Medulla oblongata (tissue), 1 donor: ENCODE measurements at regions not wholly inside any gene's neighbourhood (a gene's known extent, or its start where the extent isn't known, plus 50 kb on each side); places are given as distances from the start of the nearest gene placed in this dataset.
"Not testable (repeated sequence)": the region's sequence is repeated elsewhere in the genome, so short reads cannot be mapped to it uniquely, and the experiment has no call there.

Experiments
- DNase-seq: peaks from one replicate; pipeline ENCODE4 v3.0.0-alpha.2; 2015; ENCODE audit errors: extremely low spot score

DNA sequence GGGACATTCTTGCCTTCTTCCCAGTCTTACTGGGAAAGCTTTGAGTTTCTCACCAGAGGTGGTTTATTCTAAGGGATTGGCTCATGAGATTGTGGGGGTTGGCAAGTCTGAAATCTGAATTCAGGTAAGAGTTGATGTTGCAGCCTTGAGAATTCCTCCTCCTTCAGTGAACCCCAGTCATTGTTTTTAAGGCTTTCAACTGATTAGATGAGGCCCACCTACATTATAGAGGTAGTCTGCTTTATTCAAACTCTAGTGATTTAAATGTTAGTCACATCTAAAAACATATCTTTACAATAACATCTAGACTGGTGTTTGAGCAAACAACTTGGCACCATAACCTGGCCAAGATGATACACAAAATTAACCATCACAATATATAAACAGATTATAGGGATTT is 156.5 kb upstream of the MED14 start:
- no peak for DNase-seq

- DNase-seq = no peak
Observed at GRCh38 chrX:40893251-40893910, 158.0 kb upstream of the MED14 start.

GRCh38 chrX:40895246-40895645 is 159.9 kb upstream of the MED14 start:
- DNase-seq = no peak

- DNase-seq = no peak
Observed at GRCh38 chrX:40897718-40898270, 162.5 kb upstream of the MED14 start.

GRCh38 chrX:40904739-40905138 is 169.4 kb upstream of the MED14 start:
- DNase-seq = not testable (repeated sequence)

GRCh38 chrX:40908026-40908425 is 172.7 kb upstream of the MED14 start:
- no peak for DNase-seq

GRCh38 chrX:40908857-40909475 is 173.6 kb upstream of the MED14 start:
- DNase-seq = no peak

GRCh38 chrX:40912166-40912565 is 173.1 kb upstream of the USP9X start:
- DNase-seq = no peak

GRCh38 chrX:40912576-40912975 is 172.7 kb upstream of the USP9X start:
- no peak for DNase-seq

GRCh38 chrX:40920351-40920750 is 164.9 kb upstream of the USP9X start:
- DNase-seq = no peak

DNA sequence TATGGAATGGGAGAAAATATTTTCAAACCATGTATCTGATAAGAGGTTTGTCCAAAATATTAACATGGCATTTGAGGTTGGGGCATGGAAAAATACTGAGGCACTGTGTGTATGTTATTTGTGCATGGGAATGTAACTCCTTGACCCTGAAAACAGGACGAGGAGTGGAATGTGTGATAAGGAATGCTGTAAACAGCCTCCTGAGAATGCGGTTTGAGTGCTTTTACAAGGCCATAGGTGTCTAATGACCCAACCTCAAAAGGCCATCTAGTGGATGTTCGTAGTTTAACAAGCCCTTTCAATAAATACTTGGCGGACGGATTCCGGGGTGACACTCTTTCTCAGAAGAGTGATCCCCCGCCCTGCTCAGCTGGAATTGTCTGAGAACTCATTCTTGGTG is 162.9 kb upstream of the USP9X start:
- no peak for DNase-seq

- not testable (repeated sequence) for DNase-seq
Observed at GRCh38 chrX:40926739-40927427, 158.4 kb upstream of the USP9X start.

DNA sequence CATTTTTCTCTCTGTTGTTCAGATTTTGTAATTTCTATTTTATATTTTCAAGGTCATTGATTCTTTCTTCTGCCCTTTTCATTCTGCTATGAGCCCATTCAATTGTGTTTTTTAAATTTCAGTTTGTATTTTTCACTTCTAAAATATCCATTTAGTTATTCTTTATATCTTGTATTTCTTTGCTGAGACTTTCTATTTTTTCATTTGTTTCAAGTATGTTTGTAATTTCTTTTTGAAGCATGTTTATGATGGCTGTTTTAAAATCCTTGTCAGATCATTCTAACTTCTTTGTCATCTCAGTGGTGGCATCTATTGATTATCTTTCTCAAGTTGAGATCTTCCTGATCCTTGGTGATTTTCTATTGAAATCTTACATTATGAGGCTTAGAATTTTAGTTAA is 157.2 kb upstream of the USP9X start:
- DNase-seq = no peak

DNA sequence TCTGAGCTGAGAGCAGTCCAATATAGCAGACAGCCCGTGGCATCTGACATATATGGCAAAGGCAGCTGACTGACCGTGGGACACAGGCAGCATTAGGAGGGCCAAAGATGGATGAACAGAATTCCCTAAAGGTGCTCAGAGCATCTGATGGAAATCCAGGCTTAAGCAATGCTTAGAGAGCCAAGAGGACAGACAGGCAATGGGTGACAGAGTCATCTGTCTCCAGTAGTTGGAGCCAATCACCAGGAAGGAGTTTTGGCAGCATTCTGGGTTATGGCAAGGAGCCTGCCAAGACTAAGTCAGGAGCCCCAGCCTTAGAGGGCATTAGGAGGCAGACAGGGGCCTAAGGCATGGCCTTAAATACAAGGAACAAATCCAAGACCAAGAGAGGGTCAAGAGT is 153.3 kb upstream of the USP9X start:
- peak; percentile 13 for DNase-seq

DNA sequence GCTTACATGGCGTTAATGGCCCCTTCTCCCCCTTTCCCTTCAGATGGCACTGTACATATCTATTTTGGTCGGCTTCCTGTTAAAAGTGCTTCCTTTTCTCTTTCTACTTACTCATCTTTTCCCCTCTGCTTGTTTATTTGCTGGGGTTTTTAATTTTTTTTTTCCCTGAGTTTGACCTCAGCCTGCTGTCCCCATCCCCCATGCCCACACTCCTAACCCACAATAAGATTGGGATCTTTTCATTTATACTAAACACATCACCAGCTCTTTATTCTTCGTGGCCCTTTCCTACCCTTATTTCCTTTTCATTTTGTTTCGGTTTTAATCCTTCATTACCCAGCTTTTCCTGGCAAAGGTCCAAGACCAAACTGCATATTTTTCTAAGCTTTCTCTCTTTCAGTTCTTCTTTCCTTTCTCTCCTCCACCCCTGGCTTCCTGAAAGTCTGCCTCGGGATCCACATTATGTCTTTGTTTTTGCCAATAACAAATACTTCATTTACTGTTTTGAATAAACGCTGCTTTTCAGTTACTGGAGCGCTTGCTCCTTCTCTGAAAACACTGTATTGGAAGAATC is 152.0 kb upstream of the USP9X start:
- peak; percentile 52 for DNase-seq

DNA sequence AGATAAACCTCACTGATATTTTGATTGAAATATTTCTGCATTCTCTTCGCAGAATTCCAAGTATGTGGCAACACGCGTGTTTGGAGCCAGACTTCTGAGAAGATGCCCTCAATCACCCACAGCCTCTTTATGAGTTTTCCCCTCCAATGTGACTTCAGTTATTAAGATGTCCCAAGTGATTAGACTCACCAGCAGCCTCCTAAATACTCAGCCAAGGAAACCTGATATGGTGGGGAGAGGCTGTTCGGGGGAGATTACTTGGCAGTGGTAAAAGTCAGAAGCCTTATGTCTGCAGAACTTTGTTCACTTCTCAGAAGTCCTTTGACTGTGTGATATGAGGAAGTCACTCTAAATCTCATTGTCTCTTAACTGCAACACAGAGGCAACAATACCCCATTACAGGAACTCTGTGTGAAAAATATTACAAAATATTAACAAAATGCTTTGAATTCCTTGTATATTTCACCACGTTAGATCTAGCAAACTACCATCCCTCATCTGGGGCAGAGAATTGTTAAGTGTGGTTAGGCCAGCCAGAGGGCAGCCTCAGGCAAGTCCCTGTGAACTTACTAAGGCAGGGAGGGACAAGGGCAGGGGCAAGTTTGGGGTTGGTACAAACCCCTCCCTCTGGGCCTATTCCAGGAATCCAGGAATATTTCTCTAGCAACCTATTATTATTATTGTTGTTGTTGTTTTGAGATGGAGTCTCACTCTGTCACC is 151.4 kb upstream of the USP9X start:
- peak; percentile 7 for DNase-seq

- no peak for DNase-seq
Observed at GRCh38 chrX:40936827-40937226, 148.4 kb upstream of the USP9X start.

DNA sequence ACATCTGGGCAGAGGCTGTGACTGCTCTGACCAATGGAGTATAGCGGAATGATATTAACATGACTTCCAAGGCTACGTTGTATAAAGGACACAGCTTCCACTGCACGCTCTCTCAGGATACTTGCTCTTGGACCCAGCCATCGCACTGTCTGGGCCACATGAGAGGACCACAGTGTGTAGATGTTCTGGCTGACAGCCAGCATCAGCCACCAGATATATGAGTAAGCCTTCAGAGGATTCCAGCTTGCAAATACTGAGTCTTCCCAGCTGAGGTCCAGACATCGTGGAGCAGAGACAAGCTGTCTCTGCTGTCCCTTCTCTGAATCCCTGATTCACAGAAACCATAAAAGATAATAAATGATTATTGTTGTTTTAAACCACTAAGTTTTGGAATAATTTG is 146.8 kb upstream of the USP9X start:
- no peak for DNase-seq

DNA sequence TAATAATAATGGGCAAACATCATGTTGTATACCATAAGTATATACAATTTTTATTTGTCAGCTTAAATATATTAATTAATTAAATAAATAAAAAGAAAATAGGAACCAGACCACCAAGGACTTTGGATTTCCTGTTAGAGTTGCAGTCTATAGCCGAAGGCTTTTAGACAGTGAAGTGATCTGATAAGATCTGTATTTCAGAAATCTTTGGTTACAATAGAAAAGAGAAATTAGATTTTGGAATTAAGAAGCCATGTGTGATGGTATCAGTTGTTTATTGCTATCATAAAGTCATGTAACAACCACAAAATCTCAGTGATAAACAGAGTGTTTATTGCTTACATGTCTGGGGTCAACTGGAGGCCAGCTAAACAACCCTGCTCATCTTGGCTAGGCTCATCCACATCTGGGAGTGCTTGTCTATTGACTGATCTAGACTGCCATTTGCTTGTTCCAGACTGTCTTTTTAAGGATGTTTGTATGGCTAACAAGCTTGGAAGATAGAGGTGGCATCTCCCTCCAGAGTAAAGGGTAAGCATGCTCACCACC is 142.1 kb upstream of the USP9X start:
- DNase-seq = no peak

GRCh38 chrX:40945361-40945713 is 139.9 kb upstream of the USP9X start:
- DNase-seq = peak; percentile 48

DNA sequence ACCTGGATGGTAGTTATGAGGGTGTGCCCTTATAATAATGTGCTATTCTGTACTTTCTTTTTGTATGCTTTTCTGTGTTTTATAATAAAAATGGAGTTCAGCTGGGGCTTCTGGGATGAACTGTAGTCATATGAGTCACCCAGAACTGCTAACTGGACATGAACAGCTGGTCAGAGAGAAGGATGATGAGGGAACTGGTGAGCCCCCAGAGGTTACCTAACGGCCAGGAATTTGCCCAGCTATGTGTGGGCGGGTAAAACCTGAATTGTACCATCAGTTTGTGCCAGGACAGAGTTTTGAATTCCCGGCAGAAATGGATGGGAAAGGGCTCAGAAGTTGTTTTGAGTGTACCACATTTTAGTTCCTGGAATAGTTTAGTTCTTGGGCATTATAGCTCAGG is 138.0 kb upstream of the USP9X start:
- DNase-seq = no peak

DNA sequence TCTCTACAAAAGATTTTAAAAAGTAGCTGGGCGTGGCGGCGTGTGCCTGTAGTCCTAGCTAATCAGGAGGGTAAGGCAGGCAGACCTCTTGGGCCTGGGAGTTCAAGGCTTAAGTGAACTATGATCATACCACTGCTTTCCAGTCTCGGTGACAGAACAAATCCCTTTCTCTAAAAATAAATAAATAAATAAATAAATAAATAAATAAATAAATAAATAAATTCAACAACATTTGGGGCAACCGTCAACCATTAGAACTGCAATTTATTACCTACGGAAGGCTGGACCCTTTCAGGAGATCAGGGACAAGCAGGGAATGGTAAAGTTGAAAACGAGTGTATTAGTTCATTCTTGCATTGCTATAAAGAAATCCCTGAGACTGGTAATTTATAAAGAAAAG is 136.2 kb upstream of the USP9X start:
- DNase-seq = no peak
